ENCODE measurements at regions not wholly inside any gene's neighbourhood (a gene's known extent, or its start where the extent isn't known, plus 50 kb on each side); places are given as distances from the start of the nearest gene placed in this dataset.

GRCh38 chr7:27351786-27352185 lies 109.2 kb downstream of the EVX1 start:
- no peak for TF ChIP-seq POLR2A (IDR thresholded peaks at IDR 0.05)
- TF ChIP-seq CTCF (IDR thresholded peaks at IDR 0.05): no peak
- TF ChIP-seq EP300 (IDR thresholded peaks at IDR 0.05): no peak
